ENCODE measurements at regions not wholly inside any gene's neighbourhood (a gene's known extent, or its start where the extent isn't known, plus 50 kb on each side); places are given as distances from the start of the nearest gene placed in this dataset.

- no peak for TF ChIP-seq CTCF (IDR thresholded peaks at IDR 0.05; ENCODE audit: insufficient read depth, low read depth, low read length, missing control alignments)
- peak; percentile 12 for DNase-seq (ENCODE audit: low read depth)
- H3K4me3 ChIP-seq (ENCODE audit: low read length): no peak overlapping the region
These were observed 160.6 kb upstream of the GATB start for GRCh38 chr4:151921386-151921785.

- no peak overlapping the region for H3K4me3 ChIP-seq (ENCODE audit: low read length)
- TF ChIP-seq CTCF (IDR thresholded peaks at IDR 0.05; ENCODE audit: insufficient read depth, low read depth, low read length, missing control alignments): no peak
- no peak for DNase-seq (ENCODE audit: low read depth)
These were observed 156.4 kb upstream of the GATB start for GRCh38 chr4:151917145-151917734.

GRCh38 chr4:151912632-151913031 is 151.8 kb upstream of the GATB start:
- no peak for DNase-seq (ENCODE audit: low read depth)
- TF ChIP-seq CTCF (IDR thresholded peaks at IDR 0.05; ENCODE audit: insufficient read depth, low read depth, low read length, missing control alignments): no peak
- no peak overlapping the region for H3K4me3 ChIP-seq (ENCODE audit: low read length)

GRCh38 chr4:151911970-151912369 is 151.2 kb upstream of the GATB start:
- TF ChIP-seq CTCF (IDR thresholded peaks at IDR 0.05; ENCODE audit: insufficient read depth, low read depth, low read length, missing control alignments): no peak

GRCh38 chr4:151908734-151909497 is 148.1 kb upstream of the GATB start:
- no peak overlapping the region for H3K4me3 ChIP-seq (ENCODE audit: low read length)
- TF ChIP-seq CTCF (IDR thresholded peaks at IDR 0.05; ENCODE audit: insufficient read depth, low read depth, low read length, missing control alignments): no peak
- no peak for DNase-seq (ENCODE audit: low read depth)

More at GRCh38 chr4:151911970-151912369, 151.2 kb upstream of the GATB start:
- no peak for DNase-seq (ENCODE audit: low read depth)
- H3K4me3 ChIP-seq (ENCODE audit: low read length): no peak overlapping the region

GRCh38 chr4:151908201-151908600 is 147.4 kb upstream of the GATB start:
- no peak for DNase-seq (ENCODE audit: low read depth)
- no peak for TF ChIP-seq CTCF (IDR thresholded peaks at IDR 0.05; ENCODE audit: insufficient read depth, low read depth, low read length, missing control alignments)
- no peak overlapping the region for H3K4me3 ChIP-seq (ENCODE audit: low read length)

Measured in epithelial cell of esophagus (primary cell).